Endothelial cell of umbilical vein (primary cell): ENCODE measurements at regions not wholly inside any gene's neighbourhood (a gene's known extent, or its start where the extent isn't known, plus 50 kb on each side); places are given as distances from the start of the nearest gene placed in this dataset.

Experiments
- BruUV-seq: library from RNA; stranded (reverse); fragments of 400-500 nt; replicated peaks from 2 replicates; lab custom pipeline; 2021; lab: Mats Ljungman, UMichigan
- CTCF ChIA-PET: fragments of 300-600, 350-600 bp; sonication (Branson Sonifier 250); formaldehyde crosslinking; loops from one replicate; lab custom pipeline; 2021; ENCODE audit warnings: antibody characterized with exemption, inconsistent platforms; lab: Charles Lee
- POLR2A ChIA-PET: fragments of 300-600, 350-600 bp; sonication (Branson Sonifier 250); formaldehyde crosslinking; loops from one replicate; lab custom pipeline; 2021; ENCODE audit warnings: antibody characterized with exemption, inconsistent platforms; lab: Charles Lee
- DNase-seq: peaks from one replicate; pipeline ENCODE4 v3.0.0-alpha.2; 2011; ENCODE audit warnings: low read depth, low spot score
- FAIRE-seq: peaks from 2 replicates; lab custom pipeline; 2011; peaks lifted over from hg19 to GRCh38; lab: Jason Lieb, UNC
- H2AFZ ChIP-seq: 2 replicates; pipeline ENCODE4 v1.6.0; 2012; ENCODE audit warnings: low read depth, low read length, control low read depth, inconsistent platforms
- H3K27ac ChIP-seq: 2 replicates; pipeline ENCODE4 v1.5.1; 2011; ENCODE audit warnings: low read depth, mild to moderate bottlenecking, control low read depth, low read length, moderate library complexity; ENCODE audit not compliant: insufficient read depth
- H3K27me3 ChIP-seq, 2 experiments: 2 replicates each; pipeline versions ENCODE4 v1.6.0 to v1.6.1; 2011; ENCODE audit warnings: low read length in 2 of 2, mixed read lengths in 1 of 2; ENCODE audit not compliant: control insufficient read depth in 2 of 2, insufficient read depth in 2 of 2
- H3K36me3 ChIP-seq, 2 experiments: 2 replicates in 1 of 2; 3 replicates in 1 of 2; pipeline ENCODE4 v1.5.1; 2011; ENCODE audit warnings: low read length in 2 of 2, mild to moderate bottlenecking in 1 of 2, moderate library complexity in 1 of 2; ENCODE audit not compliant: control insufficient read depth in 2 of 2, insufficient read depth in 2 of 2; ENCODE audit errors: extremely low read depth in 1 of 2
- H3K4me1 ChIP-seq: 3 replicates; pipeline ENCODE4 v1.5.1; 2011; ENCODE audit warnings: mild to moderate bottlenecking, low read length; ENCODE audit not compliant: control insufficient read depth, insufficient read depth; ENCODE audit errors: extremely low read depth
- H3K4me2 ChIP-seq: 2 replicates; pipeline ENCODE4 v1.6.1; 2011; ENCODE audit warnings: low read length, control low read depth, mixed read lengths; ENCODE audit not compliant: insufficient read depth
- H3K4me3 ChIP-seq, 3 experiments: fragments of 200-600 bp in 1 of 3; sonication (generic), shearing (Covaris generic) in 1 of 3; replicated peaks in 1 of 3; 2 replicates each; pipeline ENCODE4 v1.5.1; 2011 to 2016; ENCODE audit warnings: control low read depth in 3 of 3, low read length in 3 of 3, mild to moderate bottlenecking in 2 of 3, inconsistent platforms in 1 of 3, low read depth in 1 of 3, moderate library complexity in 1 of 3; ENCODE audit not compliant: insufficient read depth in 1 of 3
- H3K79me2 ChIP-seq: 2 replicates; pipeline ENCODE4 v1.6.0; 2012; ENCODE audit warnings: low read length, inconsistent platforms; ENCODE audit not compliant: control insufficient read depth, insufficient read depth
- H3K9ac ChIP-seq: replicated peaks from 2 replicates; pipeline ENCODE3; 2011; ENCODE audit warnings: low read length, control low read depth; ENCODE audit not compliant: insufficient read depth; ENCODE audit errors: extremely low read depth
- H3K9me1 ChIP-seq: replicated peaks from 3 replicates; pipeline ENCODE4 v1.6.0; 2011; ENCODE audit warnings: mild to moderate bottlenecking, low read length; ENCODE audit not compliant: control insufficient read depth, insufficient read depth; ENCODE audit errors: extremely low read depth
- H3K9me3 ChIP-seq: replicated peaks from 2 replicates; pipeline ENCODE4 v1.5.1; 2012; ENCODE audit warnings: low read length, inconsistent platforms; ENCODE audit not compliant: control insufficient read depth, insufficient read depth
- H4K20me1 ChIP-seq: replicated peaks from 2 replicates; pipeline ENCODE3; 2011; ENCODE audit warnings: mild to moderate bottlenecking, low read length; ENCODE audit not compliant: control insufficient read depth, insufficient read depth; ENCODE audit errors: extremely low read depth
- CTCF ChIP-seq, 2 donors: IDR thresholded peaks; 1 replicate in 1 of 2; 2 replicates in 1 of 2; pipeline ENCODE4 v1.5.1; 2011; ENCODE audit warnings: low read length in 2 of 2, mild to moderate bottlenecking in 2 of 2, moderate library complexity in 2 of 2, control low read depth in 1 of 2, inconsistent platforms in 1 of 2, low read depth in 1 of 2; ENCODE audit not compliant: insufficient read depth in 1 of 2; ENCODE audit errors: extremely low read depth in 1 of 2
- EZH2 ChIP-seq: IDR thresholded peaks from 2 replicates; pipeline ENCODE4 v1.6.1; 2012; ENCODE audit warnings: borderline replicate concordance, low read depth, mild to moderate bottlenecking, moderate library complexity, low read length, inconsistent platforms; ENCODE audit not compliant: severe bottlenecking
- FOS ChIP-seq: IDR thresholded peaks from 2 replicates; pipeline ENCODE4 v1.6.1; 2011; ENCODE audit warnings: mild to moderate bottlenecking, low read length, moderate library complexity, borderline replicate concordance; ENCODE audit not compliant: insufficient read depth
- GATA2 ChIP-seq: IDR thresholded peaks from 2 replicates; pipeline ENCODE4 v1.7.0; 2011; ENCODE audit warnings: low read depth, mild to moderate bottlenecking, moderate library complexity, mixed read lengths, low read length; ENCODE audit not compliant: insufficient read length, insufficient read depth
- JUN ChIP-seq: IDR thresholded peaks from 2 replicates; pipeline ENCODE4 v1.6.1; 2011; ENCODE audit warnings: borderline replicate concordance, low read depth; ENCODE audit not compliant: insufficient read length, insufficient read depth
- MYC ChIP-seq: IDR thresholded peaks from one replicate; pipeline ENCODE4 v1.6.1; 2011; ENCODE audit warnings: mild to moderate bottlenecking, low read depth, low read length
- POLR2A ChIP-seq: IDR thresholded peaks from 2 replicates; pipeline ENCODE4 v1.6.1; 2012; ENCODE audit warnings: low read depth, mild to moderate bottlenecking, control low read depth, low read length
- POLR2AphosphoS5 ChIP-seq: IDR thresholded peaks from 2 replicates; pipeline ENCODE4 v1.6.1; 2012; ENCODE audit warnings: low read depth, mild to moderate bottlenecking, control low read depth, low read length, moderate library complexity; ENCODE audit not compliant: insufficient read depth
- dilution Hi-C: fragments of 300-500 bp; cut with MboI; formaldehyde crosslinking; loops from one replicate; pipeline ENCODE4 v1.15.0; 2019; ENCODE audit warnings: low sequenced_read_pairs; ENCODE audit not compliant: extremely low pct_ligation_motif_present
- intact Hi-C: fragments of 100-400 bp; cut with micrococcal nuclease; formaldehyde crosslinking; loops from one replicate; pipeline ENCODE4 v1.10.0; 2022
- TF ChIP-seq, protein P1 (sequence below): IDR thresholded peaks from 2 replicates; pipeline ENCODE4 v1.6.1; 2011; ENCODE audit not compliant: insufficient read depth, insufficient read length

- H4K20me1 ChIP-seq, result no peaks in the 10 kb centered on the region
- no peak for FAIRE-seq
- no peak overlapping the region for H3K9ac ChIP-seq
- H3K9me1 ChIP-seq, result no peaks in the 10 kb centered on the region
- H3K27ac ChIP-seq, result no peak overlapping the region
- ChIA-PET CTCF (interaction anchor here (1.2 kb wide), 1 partner anchor 17 kb away, joined by 6 read pairs; no protein-coding TSS in a partner anchor), POLR2A (no interaction called here)
- dilution Hi-C loops, result no loop called here
- no peak overlapping the region for H2AFZ ChIP-seq
- no peaks in the 10 kb centered on the region for H3K79me2 ChIP-seq
- H3K4me2 ChIP-seq, result no peak overlapping the region
- no peak for TF ChIP-seq POLR2A
- no peak for TF ChIP-seq JUN
- TF ChIP-seq GATA2, result no peak
- TF ChIP-seq, protein P1, sequence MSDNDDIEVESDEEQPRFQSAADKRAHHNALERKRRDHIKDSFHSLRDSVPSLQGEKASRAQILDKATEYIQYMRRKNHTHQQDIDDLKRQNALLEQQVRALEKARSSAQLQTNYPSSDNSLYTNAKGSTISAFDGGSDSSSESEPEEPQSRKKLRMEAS, result no peak
- TF ChIP-seq EZH2, result no peak
- TF ChIP-seq CTCF (IDR thresholded peaks at IDR 0.05; ENCODE audit: extremely low read depth in 1 of 2, insufficient read depth in 1 of 2, low read depth in 1 of 2, low read length in 2 of 2), result no peak
- DNase-seq, result no peak
- intact Hi-C loops, result no loop called here
- no peaks in the 10 kb centered on the region for H3K4me1 ChIP-seq
- H3K4me3 ChIP-seq, result no peak overlapping the region
- no TSS peak for BruUV-seq
- no peaks in the 10 kb centered on the region for H3K9me3 ChIP-seq
- H3K36me3 ChIP-seq, result no peaks in the 10 kb centered on the region
- no peaks in the 10 kb centered on the region for H3K27me3 ChIP-seq
Measured at GRCh38 chr2:147099845-147100244, 745.0 kb upstream of the ACVR2A start.

DNA sequence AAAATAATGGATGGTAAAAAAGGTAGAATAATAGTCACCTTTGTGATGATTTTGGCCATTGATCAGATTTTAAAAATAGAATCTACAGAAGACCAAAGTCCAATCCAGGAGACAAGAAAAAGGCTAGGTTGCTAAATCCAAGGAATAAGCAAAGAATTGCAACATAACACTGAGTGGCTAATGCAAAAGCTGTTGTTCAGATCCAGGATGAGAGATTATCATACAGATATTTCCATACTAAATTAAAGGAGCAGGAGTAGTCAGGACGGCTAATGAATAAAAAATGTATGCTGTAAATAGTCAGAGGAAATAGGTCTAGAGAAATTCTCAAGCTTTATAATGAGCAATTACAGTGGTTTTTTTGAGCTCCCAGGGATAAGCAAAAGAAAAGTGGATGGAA, 745.9 kb upstream of the ACVR2A start:
- Histone ChIP-seq H3K27ac (no peak overlapping the region), H4K20me1 (no peaks in the 10 kb centered on the region), H3K9me3 (no peaks in the 10 kb centered on the region), H3K9ac (no peak overlapping the region), H3K9me1 (no peaks in the 10 kb centered on the region), H3K79me2 (no peaks in the 10 kb centered on the region), H2AFZ (no peak overlapping the region), H3K36me3 (no peaks in the 10 kb centered on the region), H3K4me2 (no peak overlapping the region), H3K27me3 (no peaks in the 10 kb centered on the region), H3K4me3 (no peak overlapping the region), H3K4me1 (no peaks in the 10 kb centered on the region)
- TF ChIP-seq FOS (no peak), POLR2AphosphoS5 (no peak), GATA2 (no peak), CTCF (IDR thresholded peaks at IDR 0.05; ENCODE audit: extremely low read depth in 1 of 2, insufficient read depth in 1 of 2, low read depth in 1 of 2, low read length in 2 of 2) (no peak), MYC (no peak), EZH2 (no peak), POLR2A (no peak), JUN (no peak)
- TF ChIP-seq, protein P1, result no peak
- intact Hi-C loops, result no loop called here
- FAIRE-seq (no peak), DNase-seq (no peak)
- ChIA-PET CTCF (interaction anchor here (1.2 kb wide), 1 partner anchor 16 kb away, joined by 6 read pairs; no protein-coding TSS in a partner anchor), POLR2A (no interaction called here)
- dilution Hi-C loops, result no loop called here
- BruUV-seq, result no TSS peak
